ENCODE measurements at regions not wholly inside any gene's neighbourhood (a gene's known extent, or its start where the extent isn't known, plus 50 kb on each side); places are given as distances from the start of the nearest gene placed in this dataset.

- TF ChIP-seq CTCF (IDR thresholded peaks at IDR 0.05) (no peak), POLR2A (IDR thresholded peaks at IDR 0.05) (no peak)
Observed at GRCh38 chrX:98627645-98628044, 1743.9 kb downstream of the RPA4 start.
